MG63 (cell line): ENCODE measurements at regions not wholly inside any gene's neighbourhood (a gene's known extent, or its start where the extent isn't known, plus 50 kb on each side); places are given as distances from the start of the nearest gene placed in this dataset.
"Not testable (repeated sequence)": the region's sequence is repeated elsewhere in the genome, so short reads cannot be mapped to it uniquely, and the experiment has no call there.

Experiments used
- DNase-seq: peaks from one replicate; pipeline ENCODE4 v3.0.0-alpha.2; 2020
- H3K27me3 ChIP-seq: fragments of 250-450 bp; sonication (Bioruptor Pico); 2 replicates; pipeline ENCODE4 v1.5.1; 2020; ENCODE audit warnings: mild to moderate bottlenecking, moderate library complexity
- H3K36me3 ChIP-seq: fragments of 250-450 bp; sonication (Bioruptor Pico); 2 replicates; pipeline ENCODE4 v1.5.1; 2020; ENCODE audit warnings: mild to moderate bottlenecking, moderate library complexity
- H3K4me3 ChIP-seq: fragments of 250-450 bp; sonication (Bioruptor Pico); 2 replicates; pipeline ENCODE4 v1.5.1; 2020; ENCODE audit warnings: mild to moderate bottlenecking, moderate library complexity
- H3K9me3 ChIP-seq: fragments of 250-450 bp; sonication (Bioruptor Pico); 2 replicates; pipeline ENCODE4 v1.5.1; 2020; ENCODE audit warnings: mild to moderate bottlenecking, moderate library complexity

DNA sequence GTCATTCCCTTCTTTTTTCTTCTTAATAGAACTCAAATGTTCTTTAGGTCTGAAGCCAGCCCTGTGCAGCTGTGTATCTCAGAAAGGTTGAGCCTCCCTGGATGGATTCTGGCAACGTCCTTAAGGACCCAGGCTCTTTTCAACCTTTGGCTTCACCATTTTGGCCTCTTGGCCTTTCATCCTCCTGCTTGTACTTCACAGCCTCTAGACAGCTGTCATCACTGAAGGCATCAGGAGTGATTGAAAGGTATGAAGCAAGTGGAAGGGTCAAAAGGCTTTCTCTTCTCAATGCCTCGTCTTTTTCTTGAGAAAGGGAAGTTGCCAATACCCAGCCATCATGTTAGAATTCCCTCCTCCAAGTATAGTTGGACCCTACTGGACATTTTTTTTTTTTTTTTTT lies 81.2 kb upstream of the RANBP3L start:
- Histone ChIP-seq H3K36me3 (no peaks in the 10 kb centered on the region), H3K9me3 (no peaks in the 10 kb centered on the region), H3K4me3 (no peak overlapping the region), H3K27me3 (no peaks in the 10 kb centered on the region; the same call in 1 of the 2 replicates)
- DNase-seq: no peak

DNA sequence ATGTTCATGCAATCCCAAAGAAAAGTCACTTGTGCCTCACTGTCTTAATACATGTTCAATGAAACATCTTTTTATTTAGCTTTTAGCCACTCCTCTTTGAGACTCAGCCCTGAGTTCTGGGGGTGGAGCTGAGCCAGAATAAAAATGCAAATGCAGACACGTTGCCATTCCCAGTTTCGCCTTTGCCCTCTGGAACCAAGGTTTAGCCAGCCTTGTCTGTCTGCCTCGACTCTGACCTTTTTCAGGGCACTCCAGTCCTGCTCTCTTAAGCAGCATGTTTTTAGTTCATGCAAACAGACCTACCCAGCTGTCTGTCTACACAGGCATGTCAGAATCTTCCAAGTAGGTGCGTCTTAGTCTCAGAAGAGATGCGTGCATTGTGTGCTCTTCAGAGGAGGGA lies 82.2 kb upstream of the RANBP3L start:
- Histone ChIP-seq H3K9me3 (no peaks in the 10 kb centered on the region), H3K27me3 (no peaks in the 10 kb centered on the region; the same call in 1 of the 2 replicates), H3K36me3 (no peaks in the 10 kb centered on the region), H3K4me3 (no peak overlapping the region)
- DNase-seq: no peak

DNA sequence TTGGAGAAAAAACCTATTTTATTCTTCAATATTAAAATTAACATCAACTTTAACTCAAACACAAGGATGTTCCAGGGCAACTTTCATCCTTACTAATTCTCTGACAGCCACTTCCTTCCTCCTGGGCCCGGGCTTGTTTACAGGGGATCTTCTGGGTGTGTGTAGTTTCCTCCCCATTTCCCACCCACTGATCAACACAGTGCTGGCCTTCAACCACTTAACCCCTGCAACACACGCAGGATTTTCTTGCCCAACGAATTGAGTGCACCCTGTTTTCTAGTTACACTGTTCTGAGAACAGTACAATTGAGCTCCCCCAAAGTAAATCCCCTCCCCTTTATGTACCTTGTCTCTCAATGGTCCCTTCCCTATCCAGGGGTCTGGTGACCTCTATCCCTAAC lies 83.1 kb upstream of the RANBP3L start:
- DNase-seq: no peak
- H3K4me3 ChIP-seq: no peak overlapping the region
- H3K9me3 ChIP-seq: no peaks in the 10 kb centered on the region
- no peaks in the 10 kb centered on the region; the same call in 1 of the 2 replicates for H3K27me3 ChIP-seq
- H3K36me3 ChIP-seq: no peaks in the 10 kb centered on the region

DNA sequence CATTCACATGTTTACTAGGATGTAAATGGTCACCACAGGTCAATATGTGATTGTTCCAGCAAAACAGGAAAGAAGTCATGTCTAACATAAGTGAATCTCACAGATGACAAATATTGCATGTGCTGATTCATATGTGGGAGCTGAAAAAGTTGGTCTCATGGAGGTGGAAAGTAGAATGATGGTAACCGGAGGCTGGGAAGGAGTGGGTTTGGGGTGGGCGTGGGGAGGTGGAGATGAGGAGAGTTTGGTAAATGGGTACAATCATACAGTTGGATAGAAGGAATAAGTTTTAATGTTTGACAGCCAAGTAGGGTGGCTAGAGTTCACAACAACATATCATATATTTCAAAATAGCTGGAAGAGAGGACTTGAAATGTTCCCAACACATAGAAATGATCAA lies 83.8 kb upstream of the RANBP3L start:
- Histone ChIP-seq H3K27me3 (no peaks in the 10 kb centered on the region; the same call in 1 of the 2 replicates), H3K4me3 (no peak overlapping the region), H3K36me3 (no peaks in the 10 kb centered on the region), H3K9me3 (no peaks in the 10 kb centered on the region)
- DNase-seq: no peak

DNA sequence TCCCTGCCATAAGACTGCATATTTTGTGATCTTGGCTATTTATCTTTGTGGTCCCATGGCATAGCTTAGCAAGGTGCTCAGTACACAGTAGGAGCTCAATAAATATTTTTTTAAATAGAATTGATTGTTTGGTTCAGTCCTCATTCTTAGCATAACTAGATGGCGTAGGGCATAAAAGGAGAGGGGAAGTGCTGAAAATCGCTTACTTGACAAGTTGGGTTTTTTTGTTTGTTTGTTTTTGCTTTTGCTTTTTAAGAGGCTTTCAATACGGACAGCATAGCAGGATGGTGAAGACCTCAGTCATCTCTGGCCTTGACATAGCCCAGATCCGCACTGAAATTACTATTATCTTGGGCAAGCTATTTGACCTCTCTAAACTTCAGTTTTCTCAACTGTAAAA lies 86.6 kb upstream of the RANBP3L start:
- Histone ChIP-seq H3K9me3 (no peaks in the 10 kb centered on the region), H3K36me3 (no peaks in the 10 kb centered on the region), H3K27me3 (no peaks in the 10 kb centered on the region), H3K4me3 (no peak overlapping the region)
- DNase-seq: no peak

DNA sequence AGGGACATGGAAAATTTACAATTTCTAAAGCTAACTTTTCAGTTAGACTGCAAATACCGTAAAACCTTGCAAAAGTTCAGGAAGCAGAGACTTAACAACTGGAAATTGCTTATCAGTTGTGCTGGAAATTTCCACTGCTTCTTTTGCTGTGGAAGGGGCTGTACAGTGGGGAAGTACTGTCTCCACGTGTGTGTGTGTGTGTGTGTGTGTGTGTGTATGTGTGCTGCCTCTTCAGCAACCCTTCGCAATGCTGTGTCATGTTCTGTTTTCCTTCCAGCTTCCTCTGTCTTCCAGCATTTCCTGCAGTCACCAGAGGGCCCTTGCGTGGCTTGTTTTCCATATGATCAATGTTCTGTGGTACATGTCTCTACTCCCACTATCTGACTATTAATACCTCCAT lies 87.5 kb upstream of the RANBP3L start:
- H3K4me3 ChIP-seq: no peak overlapping the region
- no peak for DNase-seq
- no peaks in the 10 kb centered on the region for H3K36me3 ChIP-seq
- no peaks in the 10 kb centered on the region for H3K9me3 ChIP-seq
- no peaks in the 10 kb centered on the region for H3K27me3 ChIP-seq

DNA sequence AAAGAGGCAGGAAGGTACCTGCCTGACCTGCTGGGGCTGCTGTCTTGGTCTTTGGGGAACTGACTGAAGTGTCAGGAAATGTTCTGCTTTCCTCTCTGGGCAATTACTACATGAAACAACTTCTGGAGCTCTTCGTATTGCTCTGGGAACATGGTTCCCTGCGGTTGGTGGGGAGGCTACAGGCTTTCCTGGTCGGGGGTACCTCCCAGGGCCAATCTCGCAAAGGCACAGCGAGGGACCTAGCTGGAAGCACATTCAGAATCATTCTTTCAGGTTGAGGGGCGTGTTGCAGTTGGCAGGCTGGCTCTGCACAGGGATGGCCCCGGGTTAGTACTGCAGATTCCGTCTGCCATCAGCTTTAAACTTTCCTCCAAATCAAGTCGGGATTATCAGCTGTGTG lies 88.9 kb upstream of the RANBP3L start:
- Histone ChIP-seq H3K4me3 (no peak overlapping the region), H3K36me3 (no peaks in the 10 kb centered on the region), H3K27me3 (no peaks in the 10 kb centered on the region), H3K9me3 (no peaks in the 10 kb centered on the region)
- DNase-seq: no peak

DNA sequence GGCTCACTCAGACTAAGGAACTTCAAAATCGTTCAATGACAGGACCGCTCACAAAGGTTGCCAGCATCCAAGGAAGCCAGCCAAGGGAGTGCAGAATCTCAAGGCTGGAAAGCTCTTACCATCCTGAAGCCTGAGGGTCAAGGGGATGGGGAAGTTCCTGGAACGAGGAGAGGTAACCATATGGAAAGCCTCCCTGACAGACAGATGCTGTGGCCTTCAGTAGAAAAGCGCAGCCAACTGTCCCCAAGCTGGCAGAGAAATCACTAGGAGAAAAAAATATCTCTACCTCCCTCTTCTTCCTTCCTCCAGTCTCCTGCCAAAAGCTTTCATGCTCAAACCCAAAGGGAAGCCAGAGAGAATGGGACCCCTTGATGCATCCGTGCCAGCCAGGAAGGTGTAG lies 90.5 kb upstream of the RANBP3L start:
- no peak overlapping the region for H3K4me3 ChIP-seq
- H3K27me3 ChIP-seq: no peaks in the 10 kb centered on the region
- H3K9me3 ChIP-seq: no peaks in the 10 kb centered on the region
- no peak for DNase-seq
- no peaks in the 10 kb centered on the region for H3K36me3 ChIP-seq

DNA sequence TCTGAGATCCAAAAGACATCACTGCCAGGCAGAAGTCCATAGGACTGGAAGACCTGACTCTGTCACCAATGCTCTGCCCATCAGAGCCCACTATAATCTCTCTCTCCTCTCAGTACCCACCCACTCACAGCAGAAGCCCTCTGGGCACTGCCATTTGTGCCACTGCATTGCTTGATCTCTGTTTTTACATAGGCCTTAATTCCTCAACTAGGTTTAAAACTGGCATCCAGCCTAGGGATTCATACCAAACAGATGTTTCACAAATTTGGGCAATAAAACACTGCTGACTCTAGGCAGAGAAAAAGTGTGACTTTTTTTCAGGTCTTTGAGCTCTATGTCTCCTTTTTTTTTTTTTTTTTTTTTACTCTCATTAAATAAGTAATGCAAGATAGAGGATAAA lies 91.1 kb upstream of the RANBP3L start:
- Histone ChIP-seq H3K36me3 (no peaks in the 10 kb centered on the region), H3K27me3 (no peaks in the 10 kb centered on the region), H3K4me3 (no peak overlapping the region), H3K9me3 (no peaks in the 10 kb centered on the region)
- peak; percentile 58 for DNase-seq

DNA sequence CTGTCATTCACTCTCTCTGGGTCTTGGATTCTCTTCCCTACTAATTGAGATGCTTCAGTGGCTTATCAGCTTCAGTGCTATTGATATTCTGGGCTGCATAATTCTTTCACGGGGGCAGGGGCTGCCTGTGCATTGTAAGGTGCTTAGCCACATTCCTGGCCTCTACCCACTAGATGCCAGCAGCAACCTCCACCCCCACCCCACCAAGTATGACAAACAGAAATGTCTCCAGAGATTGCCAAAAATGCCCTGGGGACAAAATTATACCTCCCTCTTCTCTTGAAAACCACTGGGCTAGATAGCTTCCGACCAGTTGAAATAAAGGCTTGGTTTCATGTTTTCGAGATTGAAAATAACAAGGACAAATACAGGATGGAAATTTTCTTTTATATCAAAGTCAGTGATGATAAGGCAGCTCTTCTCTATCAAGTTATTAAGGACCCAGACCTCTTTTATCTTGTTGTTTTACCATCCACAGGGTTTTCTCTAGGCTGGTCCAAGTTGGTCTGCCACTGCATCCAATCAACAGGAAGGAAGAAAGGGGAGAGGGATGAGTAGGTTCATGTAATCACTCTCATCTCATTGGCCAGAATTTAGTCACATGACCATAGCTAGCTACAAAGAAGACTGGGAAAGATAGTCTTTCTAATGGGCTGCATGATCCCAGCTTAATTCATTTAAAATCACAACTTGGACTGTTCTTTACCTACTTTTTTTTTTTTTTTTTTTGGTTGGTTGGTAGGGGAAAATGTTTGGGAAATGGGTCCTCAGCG lies 92.1 kb upstream of the RANBP3L start:
- DNase-seq: no peak
- no peak overlapping the region for H3K4me3 ChIP-seq

DNA sequence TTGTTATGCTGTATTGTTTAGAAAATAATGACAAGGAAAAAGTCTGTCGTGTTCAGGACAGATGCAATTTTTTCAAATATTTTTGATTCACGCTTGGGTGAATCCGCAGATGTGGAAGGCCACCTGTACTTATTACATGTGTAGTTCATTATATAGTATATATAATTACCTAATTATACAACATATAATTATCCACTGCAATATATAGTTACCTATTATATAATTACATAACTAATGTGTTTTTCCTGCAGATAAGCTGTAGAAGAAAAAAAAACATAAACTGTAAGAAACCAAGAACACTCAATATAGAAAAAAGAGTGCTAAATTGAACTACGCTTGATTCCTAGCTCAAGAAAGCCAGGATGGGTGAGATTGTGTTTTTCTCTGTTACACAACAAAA lies 93.6 kb upstream of the RANBP3L start:
- H3K4me3 ChIP-seq: no peak overlapping the region
- no peaks in the 10 kb centered on the region for H3K36me3 ChIP-seq
- no peaks in the 10 kb centered on the region for H3K9me3 ChIP-seq
- no peaks in the 10 kb centered on the region for H3K27me3 ChIP-seq
- no peak for DNase-seq

More for the DNA sequence above, 92.1 kb upstream of the RANBP3L start:
- Histone ChIP-seq H3K9me3 (no peaks in the 10 kb centered on the region), H3K36me3 (no peaks in the 10 kb centered on the region), H3K27me3 (no peaks in the 10 kb centered on the region)

DNA sequence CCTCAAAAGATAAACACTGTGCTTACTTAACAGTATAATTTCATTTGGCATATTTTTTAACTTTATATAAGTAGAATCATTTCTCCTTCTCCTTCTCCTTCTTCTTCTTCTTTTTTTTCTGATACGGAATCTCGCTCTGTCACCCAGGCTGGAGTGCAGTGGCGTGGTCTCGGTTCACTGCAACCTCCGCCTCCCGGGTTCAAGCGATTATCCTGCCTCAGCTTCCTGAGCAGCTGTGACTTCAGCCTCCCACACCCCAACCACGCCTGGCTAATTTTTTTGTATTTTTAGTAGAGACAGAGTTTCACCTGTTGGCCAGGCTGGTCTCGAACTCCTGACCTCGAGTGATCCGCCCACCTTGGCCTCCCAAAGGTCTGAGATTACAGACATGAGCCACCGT lies 94.2 kb upstream of the RANBP3L start:
- not testable (repeated sequence) for H3K27me3 ChIP-seq, H3K36me3 ChIP-seq, DNase-seq, H3K4me3 ChIP-seq, H3K9me3 ChIP-seq

DNA sequence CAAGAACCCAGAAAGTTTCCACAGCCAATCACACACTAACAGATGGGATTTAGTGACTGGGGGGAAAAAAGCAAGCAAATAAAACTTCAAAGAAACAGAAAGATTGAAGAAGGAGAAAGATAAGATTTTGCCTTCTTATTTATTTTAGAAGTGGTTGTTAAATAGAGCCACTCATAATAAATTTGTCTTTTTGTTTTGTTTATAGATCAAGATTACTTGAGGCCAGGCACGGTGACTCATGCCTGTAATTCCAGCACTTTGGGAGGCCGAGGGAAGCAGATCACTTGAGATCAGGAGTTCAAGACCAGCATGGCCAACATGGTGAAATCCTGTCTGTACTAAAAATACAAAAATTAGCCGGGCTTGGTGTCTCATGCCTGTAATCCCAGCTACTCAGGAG lies 94.9 kb upstream of the RANBP3L start:
- peak; percentile 55 for DNase-seq
- H3K27me3 ChIP-seq: no peaks in the 10 kb centered on the region
- no peak overlapping the region for H3K4me3 ChIP-seq
- H3K9me3 ChIP-seq: no peaks in the 10 kb centered on the region
- H3K36me3 ChIP-seq: no peaks in the 10 kb centered on the region

DNA sequence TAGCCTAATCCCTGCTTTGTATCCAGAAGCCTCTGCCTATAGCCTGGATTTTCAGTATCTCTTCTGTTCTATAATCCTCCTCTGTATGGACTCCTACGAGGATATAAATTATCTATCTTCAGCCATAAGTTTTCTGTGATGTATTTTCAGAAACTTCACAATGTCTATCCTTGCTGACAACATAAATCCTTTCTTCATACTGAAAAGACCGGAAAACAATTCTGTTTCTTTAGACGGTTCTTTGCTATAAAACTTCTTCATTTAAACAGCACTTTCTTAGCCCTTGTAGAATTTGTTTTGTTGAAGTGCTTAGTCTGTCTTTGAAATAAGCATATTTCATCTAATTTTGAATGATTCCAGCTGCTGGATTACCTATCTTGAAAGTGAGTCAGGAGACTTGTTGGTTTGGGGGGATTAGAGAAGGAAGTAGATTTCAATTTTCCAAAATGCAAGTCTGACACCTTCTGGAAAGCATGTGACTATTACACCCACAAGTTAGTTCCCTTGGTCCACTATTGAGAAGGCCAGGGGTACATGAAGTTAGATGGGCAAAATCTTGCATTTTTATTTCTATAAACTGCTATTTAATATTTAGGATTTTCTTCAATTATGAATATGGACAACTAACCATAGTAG lies 96.3 kb upstream of the RANBP3L start:
- H3K27me3 ChIP-seq: no peaks in the 10 kb centered on the region
- no peaks in the 10 kb centered on the region for H3K36me3 ChIP-seq
- no peaks in the 10 kb centered on the region for H3K9me3 ChIP-seq
- DNase-seq: no peak
- H3K4me3 ChIP-seq: no peak overlapping the region

DNA sequence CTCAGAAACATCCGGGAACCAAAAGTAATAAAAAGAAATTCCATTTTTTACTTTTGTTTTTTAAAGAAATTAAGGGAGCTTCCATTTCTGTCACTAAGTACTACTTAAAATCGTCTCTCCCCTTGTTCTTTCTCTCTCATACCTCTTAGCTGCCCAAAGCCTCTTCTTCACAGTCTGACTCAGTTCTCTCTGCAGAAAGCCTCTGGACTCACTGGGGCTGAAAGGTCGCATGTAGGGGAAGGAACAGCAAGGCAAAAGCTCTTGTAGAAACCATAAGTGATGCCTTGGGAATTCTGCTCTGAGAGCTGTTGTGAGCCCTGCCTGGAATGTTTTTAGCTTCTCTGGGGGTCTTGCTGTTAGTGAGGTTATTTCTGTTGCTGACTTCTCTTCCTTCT lies 100.8 kb upstream of the RANBP3L start:
- no peak overlapping the region for H3K4me3 ChIP-seq
- H3K27me3 ChIP-seq: no peaks in the 10 kb centered on the region
- H3K9me3 ChIP-seq: no peaks in the 10 kb centered on the region
- no peaks in the 10 kb centered on the region for H3K36me3 ChIP-seq
- no peak for DNase-seq

DNA sequence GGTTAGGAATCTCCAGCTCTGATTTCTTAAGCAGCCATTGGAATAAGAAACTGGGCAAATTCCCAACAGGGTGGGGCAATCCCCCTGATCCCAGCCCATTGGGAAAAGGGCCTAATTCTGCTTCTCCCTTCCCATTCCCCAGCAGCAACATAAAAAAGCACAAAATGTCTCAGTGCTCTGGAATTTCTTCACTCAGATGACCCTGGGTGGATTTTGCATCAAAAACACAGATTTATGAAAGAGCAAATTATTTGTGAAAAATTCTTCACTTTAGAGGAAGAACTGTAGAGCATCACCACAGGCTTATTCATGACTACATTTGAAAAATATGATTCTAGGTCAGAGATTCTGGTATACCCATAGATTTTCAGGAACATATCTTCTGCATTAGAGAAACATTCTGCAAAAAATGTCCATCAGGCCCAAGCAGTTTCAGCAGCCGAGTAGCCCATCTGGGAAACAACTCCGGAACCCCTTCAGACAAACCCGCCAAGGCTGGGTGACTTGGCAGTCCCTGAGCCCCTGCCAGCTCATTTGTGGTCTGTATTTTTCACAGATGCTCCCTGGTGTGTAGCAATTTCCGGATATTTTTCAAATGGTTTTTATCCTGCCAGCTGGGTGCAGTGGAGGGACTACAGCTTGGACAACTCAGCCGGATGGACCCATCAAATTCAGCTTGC lies 102.1 kb upstream of the RANBP3L start:
- Histone ChIP-seq H3K36me3 (no peaks in the 10 kb centered on the region), H3K9me3 (no peaks in the 10 kb centered on the region), H3K27me3 (no peaks in the 10 kb centered on the region), H3K4me3 (no peak overlapping the region)
- peak; percentile 94 for DNase-seq

DNA sequence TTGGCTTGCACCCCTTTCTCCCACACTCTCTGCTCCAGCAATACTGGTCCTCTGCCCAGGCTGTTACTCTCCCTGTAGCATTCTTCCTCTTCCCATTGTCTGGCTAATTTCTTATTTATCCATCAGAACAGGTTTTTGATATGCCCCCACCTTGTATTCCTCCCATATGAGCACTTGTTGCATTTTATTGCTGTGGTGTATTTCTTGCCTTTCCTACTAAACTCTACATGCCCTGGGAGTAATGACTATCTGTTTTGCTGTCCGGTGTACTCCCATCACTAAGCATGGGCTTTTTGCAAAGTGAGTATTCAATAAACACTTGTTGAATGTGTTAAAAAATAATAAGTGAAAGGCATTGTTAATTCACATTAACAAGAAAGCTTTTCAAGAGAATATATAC lies 104.3 kb upstream of the RANBP3L start:
- no peaks in the 10 kb centered on the region for H3K27me3 ChIP-seq
- H3K4me3 ChIP-seq: no peak overlapping the region
- DNase-seq: no peak
- H3K36me3 ChIP-seq: no peaks in the 10 kb centered on the region
- H3K9me3 ChIP-seq: no peaks in the 10 kb centered on the region

DNA sequence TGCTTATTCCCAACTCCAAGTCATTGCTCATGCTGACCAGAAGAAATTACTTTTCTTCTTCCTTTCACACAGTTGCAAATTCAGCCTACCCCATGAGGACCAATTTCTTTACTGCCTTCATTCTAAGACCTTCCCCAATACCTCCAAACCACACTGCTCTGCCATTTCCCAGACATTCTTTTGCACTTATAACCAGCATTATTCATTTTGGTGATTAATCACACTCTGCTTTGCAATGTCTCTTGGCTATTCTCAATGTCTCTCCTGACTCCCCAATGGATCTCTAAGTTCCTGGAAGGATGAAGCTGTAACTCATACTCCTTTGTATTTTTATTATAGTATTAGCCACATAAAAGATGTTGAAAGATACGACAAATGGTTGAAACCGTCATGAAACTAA lies 105.7 kb upstream of the RANBP3L start:
- Histone ChIP-seq H3K27me3 (no peaks in the 10 kb centered on the region), H3K4me3 (no peak overlapping the region), H3K36me3 (no peaks in the 10 kb centered on the region), H3K9me3 (no peaks in the 10 kb centered on the region)
- DNase-seq: no peak
